GM21737 (cell line): ENCODE measurements at regions not wholly inside any gene's neighbourhood (a gene's known extent, or its start where the extent isn't known, plus 50 kb on each side); places are given as distances from the start of the nearest gene placed in this dataset.
"Not testable (repeated sequence)": the region's sequence is repeated elsewhere in the genome, so short reads cannot be mapped to it uniquely, and the experiment has no call there.

ENCODE experiments used
- ATAC-seq: cut with Tn5 transposase; IDR thresholded peaks from one replicate; pipeline ENCODE4 v1.9.1; 2021; ENCODE audit warnings: mild to moderate bottlenecking, moderate library complexity; ENCODE audit not compliant: unreplicated experiment

GRCh38 chr6:130603391-130603790 lies 223.8 kb upstream of the SMLR1 start:
- no peak for ATAC-seq

GRCh38 chr6:130604841-130605399 lies 222.3 kb upstream of the SMLR1 start:
- ATAC-seq = no peak

GRCh38 chr6:130610303-130610702 lies 216.9 kb upstream of the SMLR1 start:
- no peak for ATAC-seq

GRCh38 chr6:130611366-130611765 lies 215.8 kb upstream of the SMLR1 start:
- no peak for ATAC-seq

- ATAC-seq = no peak
Observed at GRCh38 chr6:130613176-130613575, 214.0 kb upstream of the SMLR1 start.

- ATAC-seq = no peak
Observed at GRCh38 chr6:130615816-130616215, 211.4 kb upstream of the SMLR1 start.

- ATAC-seq = no peak
Observed at GRCh38 chr6:130617658-130618057, 209.5 kb upstream of the SMLR1 start.

- not testable (repeated sequence) for ATAC-seq
Observed at GRCh38 chr6:130618806-130619205, 208.4 kb upstream of the SMLR1 start.

- ATAC-seq = no peak
Observed at GRCh38 chr6:130620338-130620781, 206.8 kb upstream of the SMLR1 start.

- no peak for ATAC-seq
Observed at GRCh38 chr6:130622142-130622541, 205.1 kb upstream of the SMLR1 start.

GRCh38 chr6:130624046-130624445 lies 203.2 kb upstream of the SMLR1 start:
- ATAC-seq = no peak

- peak; percentile 65 for ATAC-seq
Observed at GRCh38 chr6:130625825-130626527, 201.2 kb upstream of the SMLR1 start.

GRCh38 chr6:130628862-130629261 lies 198.3 kb upstream of the SMLR1 start:
- ATAC-seq = no peak

- no peak for ATAC-seq
Observed at GRCh38 chr6:130629640-130630039, 197.6 kb upstream of the SMLR1 start.

GRCh38 chr6:130632277-130632676 lies 194.9 kb upstream of the SMLR1 start:
- ATAC-seq = no peak

GRCh38 chr6:130632897-130633296 lies 194.3 kb upstream of the SMLR1 start:
- ATAC-seq = no peak

- no peak for ATAC-seq
Observed at GRCh38 chr6:130643361-130643760, 183.8 kb upstream of the SMLR1 start.

GRCh38 chr6:130644175-130644574 lies 183.0 kb upstream of the SMLR1 start:
- no peak for ATAC-seq

- ATAC-seq = not testable (repeated sequence)
Observed at GRCh38 chr6:130644769-130645168, 182.4 kb upstream of the SMLR1 start.

GRCh38 chr6:130647246-130647645 lies 180.0 kb upstream of the SMLR1 start:
- no peak for ATAC-seq

- no peak for ATAC-seq
Observed at GRCh38 chr6:130655586-130655985, 171.6 kb upstream of the SMLR1 start.

GRCh38 chr6:130661077-130661476 lies 166.1 kb upstream of the SMLR1 start:
- no peak for ATAC-seq

- no peak for ATAC-seq
Observed at GRCh38 chr6:130666786-130667185, 160.4 kb upstream of the SMLR1 start.
